HEK293T (cell line): ENCODE measurements at regions not wholly inside any gene's neighbourhood (a gene's known extent, or its start where the extent isn't known, plus 50 kb on each side); places are given as distances from the start of the nearest gene placed in this dataset.

ENCODE experiments used
- ELF4 ChIP-seq: fragments of 450-650 bp; IDR thresholded peaks from 2 replicates; pipeline ENCODE4 v1.6.1; 2017; ENCODE audit warnings: antibody characterized with exemption
- SP1 ChIP-seq: fragments of 450-650 bp; IDR thresholded peaks from 2 replicates; pipeline ENCODE4 v1.6.1; 2017

GRCh38 chr7:116327135-116327534 lies 116.8 kb downstream of the TES start:
- TF ChIP-seq ELF4, result no peak
- no peak for TF ChIP-seq SP1
